ENCODE measurements at regions not wholly inside any gene's neighbourhood (a gene's known extent, or its start where the extent isn't known, plus 50 kb on each side); places are given as distances from the start of the nearest gene placed in this dataset.

- no peak for TF ChIP-seq CTCF (conservative IDR thresholded peaks at IDR 0.05; ENCODE audit: low read depth, low read length)
- TF ChIP-seq EZH2 (IDR thresholded peaks at IDR 0.05; ENCODE audit: borderline replicate concordance, low read depth, low read length, poor library complexity, severe bottlenecking), result no peak
- no peak for DNase-seq (ENCODE audit: low spot score)
- H3K36me3 ChIP-seq (ENCODE audit: insufficient read depth, low read length, poor library complexity, severe bottlenecking), result no peaks in the 10 kb centered on the region
- ChIA-PET CTCF (no interaction called here), POLR2A (ENCODE audit: low non-redundant PET) (no interaction called here)
- intact Hi-C loops (cut with micrococcal nuclease; ENCODE audit: unreplicated experiment), result no loop called here
- H3K27ac ChIP-seq (ENCODE audit: low read depth, low read length, poor library complexity, severe bottlenecking), result no peak overlapping the region
- no TSS peak for BruUV-seq (replicated peaks)
- no peak overlapping the region for H3K4me3 ChIP-seq (ENCODE audit: low read depth, low read length, poor library complexity, severe bottlenecking)
- H3K9me3 ChIP-seq (ENCODE audit: low read depth, low read length, poor library complexity, severe bottlenecking), result no peaks in the 10 kb centered on the region
- no peaks in the 10 kb centered on the region for H3K27me3 ChIP-seq (replicated peaks; ENCODE audit: insufficient read depth, low read depth, low read length, poor library complexity)
- no peaks in the 10 kb centered on the region for H3K4me1 ChIP-seq (ENCODE audit: insufficient read depth, low read length, poor library complexity, severe bottlenecking)
Observed at GRCh38 chr13:50195045-50195444, 179.8 kb downstream of the KCNRG start.

DNA sequence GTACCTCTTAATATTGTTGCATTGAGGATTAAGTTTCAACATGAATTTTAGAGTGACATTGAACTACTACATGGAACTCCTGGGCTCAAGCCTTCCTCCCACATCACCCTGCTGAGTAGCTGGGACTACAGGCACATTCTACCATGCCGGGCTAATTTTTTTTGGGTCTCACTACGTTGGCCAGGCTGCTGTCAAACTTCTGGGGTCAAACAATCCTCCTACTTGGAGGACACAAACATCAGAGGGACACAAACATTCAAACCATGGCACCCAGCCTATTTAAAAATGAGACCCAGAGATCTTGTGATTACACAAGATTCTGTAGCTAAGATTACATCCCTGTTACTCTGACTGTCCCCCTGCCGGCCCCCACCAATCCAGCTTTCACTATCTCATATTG lies 180.9 kb downstream of the KCNRG start:
- no peak overlapping the region for H3K27ac ChIP-seq (ENCODE audit: low read depth, low read length, poor library complexity, severe bottlenecking)
- H3K4me1 ChIP-seq (ENCODE audit: insufficient read depth, low read length, poor library complexity, severe bottlenecking), result no peaks in the 10 kb centered on the region
- TF ChIP-seq EZH2 (IDR thresholded peaks at IDR 0.05; ENCODE audit: borderline replicate concordance, low read depth, low read length, poor library complexity, severe bottlenecking), result no peak
- no peak for TF ChIP-seq CTCF (conservative IDR thresholded peaks at IDR 0.05; ENCODE audit: low read depth, low read length)
- no peaks in the 10 kb centered on the region for H3K27me3 ChIP-seq (replicated peaks; ENCODE audit: insufficient read depth, low read depth, low read length, poor library complexity)
- DNase-seq (ENCODE audit: low spot score), result no peak
- H3K9me3 ChIP-seq (ENCODE audit: low read depth, low read length, poor library complexity, severe bottlenecking), result no peaks in the 10 kb centered on the region
- no peak overlapping the region for H3K4me3 ChIP-seq (ENCODE audit: low read depth, low read length, poor library complexity, severe bottlenecking)
- BruUV-seq (replicated peaks), result no TSS peak
- no peaks in the 10 kb centered on the region for H3K36me3 ChIP-seq (ENCODE audit: insufficient read depth, low read length, poor library complexity, severe bottlenecking)
- ChIA-PET POLR2A (ENCODE audit: low non-redundant PET) (no interaction called here), CTCF (no interaction called here)
- intact Hi-C loops (cut with micrococcal nuclease; ENCODE audit: unreplicated experiment), result no loop called here

GRCh38 chr13:50197705-50198104 lies 182.5 kb downstream of the KCNRG start:
- Histone ChIP-seq H3K4me3 (ENCODE audit: low read depth, low read length, poor library complexity, severe bottlenecking) (no peak overlapping the region), H3K27me3 (replicated peaks; ENCODE audit: insufficient read depth, low read depth, low read length, poor library complexity) (no peaks in the 10 kb centered on the region), H3K27ac (ENCODE audit: low read depth, low read length, poor library complexity, severe bottlenecking) (no peak overlapping the region), H3K4me1 (ENCODE audit: insufficient read depth, low read length, poor library complexity, severe bottlenecking) (no peaks in the 10 kb centered on the region), H3K9me3 (ENCODE audit: low read depth, low read length, poor library complexity, severe bottlenecking) (no peaks in the 10 kb centered on the region), H3K36me3 (ENCODE audit: insufficient read depth, low read length, poor library complexity, severe bottlenecking) (no peaks in the 10 kb centered on the region)
- ChIA-PET POLR2A (ENCODE audit: low non-redundant PET) (no interaction called here), CTCF (no interaction called here)
- TF ChIP-seq CTCF (conservative IDR thresholded peaks at IDR 0.05; ENCODE audit: low read depth, low read length) (no peak), EZH2 (IDR thresholded peaks at IDR 0.05; ENCODE audit: borderline replicate concordance, low read depth, low read length, poor library complexity, severe bottlenecking) (no peak)
- DNase-seq (ENCODE audit: low spot score), result peak; percentile 34
- intact Hi-C loops (cut with micrococcal nuclease; ENCODE audit: unreplicated experiment), result no loop called here
- BruUV-seq (replicated peaks), result no TSS peak
